HCT116 (cell line): ENCODE measurements at regions not wholly inside any gene's neighbourhood (a gene's known extent, or its start where the extent isn't known, plus 50 kb on each side); places are given as distances from the start of the nearest gene placed in this dataset.

Source experiments
- ATAC-seq: fragments of 200-7000 bp; cut with Tn5 transposase; 2 replicates; pipeline ENCODE4 v1.9.1; 2020; ENCODE audit warnings: mild to moderate bottlenecking, moderate library complexity
- BruUV-seq: library from RNA; stranded (reverse); fragments of 400-500 nt; replicated peaks from 2 replicates; lab custom pipeline; 2021; lab: Mats Ljungman, UMichigan
- CTCF ChIA-PET: fragments of 300-600 bp; sonication (Branson Sonifier 250); formaldehyde crosslinking; loops from one replicate; lab custom pipeline; 2021; ENCODE audit warnings: antibody characterized with exemption; lab: Charles Lee
- POLR2A ChIA-PET: fragments of 300-600, 350-600 bp; sonication (Branson Sonifier 250); formaldehyde crosslinking; loops from one replicate; lab custom pipeline; 2021; ENCODE audit warnings: antibody characterized with exemption; lab: Charles Lee
- RAD21 ChIA-PET, 2 experiments: fragments of 300-600 bp; sonication (Branson Sonifier 250); formaldehyde crosslinking; loops; one replicate each; lab custom pipeline; 2023; ENCODE audit warnings: low total read pairs in 2 of 2; ENCODE audit not compliant: uncharacterized antibody in 2 of 2, unreplicated experiment in 2 of 2, low non-redundant PET in 1 of 2; lab: Charles Lee
- DNase-seq: peaks from one replicate; pipeline ENCODE4 v3.0.0-alpha.2; 2010; ENCODE audit warnings: low read depth, low spot score
- H2AFZ ChIP-seq: fragments of 200-600 bp; shearing (Covaris generic), sonication (generic); 2 replicates; pipeline ENCODE4 v1.6.1; 2017; ENCODE audit warnings: low read depth, mixed run types, mixed read lengths, antibody characterized with exemption, low read length; ENCODE audit not compliant: poor library complexity, severe bottlenecking
- H3K27ac ChIP-seq: 2 replicates; pipeline ENCODE4 v1.5.1; 2012; ENCODE audit warnings: low read depth, low read length
- H3K27me3 ChIP-seq: fragments of 200-600 bp; sonication (generic); 2 replicates; pipeline ENCODE4 v1.6.1; 2016; ENCODE audit warnings: mixed run types, low read length, mixed read lengths; ENCODE audit not compliant: insufficient read depth
- H3K36me3 ChIP-seq, 2 experiments: fragments of 200-500 bp in 1 of 2; fragments of 200-600 bp in 1 of 2; sonication (Bioruptor generic) in 1 of 2; sonication (generic) in 1 of 2; 2 replicates each; pipeline versions ENCODE4 v1.5.1 to v1.6.1; 2014 to 2016; ENCODE audit warnings: low read length in 2 of 2, inconsistent platforms in 1 of 2, mixed read lengths in 1 of 2, mixed run types in 1 of 2; ENCODE audit not compliant: insufficient read depth in 2 of 2, control insufficient read depth in 1 of 2
- H3K4me1 ChIP-seq, 2 experiments: fragments of 200-600 bp in 1 of 2; sonication (generic) in 1 of 2; 2 replicates each; pipeline versions ENCODE4 v1.5.1 to v1.6.1; 2012 to 2017; ENCODE audit warnings: low read length in 2 of 2, inconsistent platforms in 1 of 2, mild to moderate bottlenecking in 1 of 2, mixed read lengths in 1 of 2, mixed run types in 1 of 2, moderate library complexity in 1 of 2; ENCODE audit not compliant: insufficient read depth in 2 of 2, control insufficient read depth in 1 of 2
- H3K4me2 ChIP-seq: fragments of 200-600 bp; sonication (generic); 2 replicates; pipeline ENCODE4 v1.6.1; 2017; ENCODE audit warnings: mixed run types, low read length, mixed read lengths
- H3K4me3 ChIP-seq, 2 experiments: fragments of 200-600 bp in 1 of 2; sonication (generic) in 1 of 2; replicated peaks in 1 of 2; 2 replicates each; pipeline ENCODE4 v1.5.1; 2011 to 2016; ENCODE audit warnings: low read length in 2 of 2, control low read depth in 1 of 2, low read depth in 1 of 2, mild to moderate bottlenecking in 1 of 2, mixed read lengths in 1 of 2, mixed run types in 1 of 2
- H3K79me2 ChIP-seq: fragments of 200-600 bp; sonication (generic); 2 replicates; pipeline ENCODE4 v1.6.1; 2017; ENCODE audit warnings: mild to moderate bottlenecking, mixed run types, low read length, moderate library complexity, mixed read lengths; ENCODE audit not compliant: insufficient read depth
- H3K9ac ChIP-seq: fragments of 200-600 bp; sonication (generic); 2 replicates; pipeline ENCODE4 v1.6.1; 2016; ENCODE audit warnings: low read length, mixed read lengths
- H3K9me2 ChIP-seq: fragments of 200-600 bp; sonication (generic), shearing (Covaris generic); 2 replicates; pipeline ENCODE4 v1.6.1; 2017; ENCODE audit warnings: mixed run types, mild to moderate bottlenecking, moderate library complexity; ENCODE audit not compliant: insufficient read depth
- H3K9me3 ChIP-seq, 2 experiments: fragments of 200-500 bp in 1 of 2; fragments of 200-600 bp in 1 of 2; sonication (Bioruptor generic) in 1 of 2; sonication (generic) in 1 of 2; 2 replicates each; pipeline ENCODE4 v1.6.1; 2014 to 2017; ENCODE audit warnings: low read length in 2 of 2, mixed read lengths in 2 of 2, inconsistent platforms in 1 of 2, low read depth in 1 of 2, mild to moderate bottlenecking in 1 of 2, mixed run types in 1 of 2, moderate library complexity in 1 of 2; ENCODE audit not compliant: control insufficient read depth in 1 of 2, insufficient read depth in 1 of 2
- H4K20me1 ChIP-seq: fragments of 200-600 bp; sonication (generic), shearing (Covaris generic); 2 replicates; pipeline ENCODE4 v1.6.1; 2017; ENCODE audit warnings: mixed run types, mild to moderate bottlenecking, moderate library complexity; ENCODE audit not compliant: insufficient read depth
- CBX3 ChIP-seq: IDR thresholded peaks from 2 replicates; pipeline ENCODE4 v1.6.1; 2012; ENCODE audit warnings: low read depth
- CEBPB ChIP-seq: IDR thresholded peaks from 2 replicates; pipeline ENCODE4 v1.6.1; 2012; ENCODE audit warnings: low read depth
- CTCF ChIP-seq, 3 experiments: fragments of 200-600 bp in 1 of 3; sonication (generic) in 1 of 3; IDR thresholded peaks in 2 of 3; conservative IDR thresholded peaks in 1 of 3; 2 replicates each; pipeline ENCODE4 v1.5.1; 2012 to 2017; ENCODE audit warnings: low read depth in 2 of 3, low read length in 2 of 3, antibody characterized with exemption in 1 of 3, borderline replicate concordance in 1 of 3, control low read depth in 1 of 3, mild to moderate bottlenecking in 1 of 3, mixed read lengths in 1 of 3, mixed run types in 1 of 3, moderate library complexity in 1 of 3; ENCODE audit not compliant: insufficient read depth in 1 of 3
- EGR1 ChIP-seq: IDR thresholded peaks from 2 replicates; pipeline ENCODE4 v1.6.1; 2012; ENCODE audit warnings: low read depth
- JUND ChIP-seq: IDR thresholded peaks from 2 replicates; pipeline ENCODE4 v1.6.1; 2012
- MAX ChIP-seq: IDR thresholded peaks from 2 replicates; pipeline ENCODE4 v1.6.1; 2012
- POLR2A ChIP-seq: IDR thresholded peaks from 2 replicates; pipeline ENCODE4 v1.7.0; 2011; ENCODE audit warnings: borderline replicate concordance; ENCODE audit not compliant: insufficient read depth, insufficient read length; ENCODE audit errors: extremely low read depth
- SRF ChIP-seq: IDR thresholded peaks from 2 replicates; pipeline ENCODE4 v1.6.1; 2012; ENCODE audit warnings: low read depth
- YY1 ChIP-seq: IDR thresholded peaks from 2 replicates; pipeline ENCODE4 v1.6.1; 2011; ENCODE audit warnings: low read length, low read depth, moderate library complexity, mild to moderate bottlenecking; ENCODE audit not compliant: insufficient replicate concordance; ENCODE audit errors: extremely low read depth
- ZBTB33 ChIP-seq: IDR thresholded peaks from 2 replicates; pipeline ENCODE4 v1.6.1; 2011; ENCODE audit warnings: mild to moderate bottlenecking, low read length, moderate library complexity; ENCODE audit not compliant: insufficient replicate concordance; ENCODE audit errors: extremely low read depth
- intact Hi-C: fragments of 100-400 bp; cut with micrococcal nuclease; formaldehyde crosslinking; loops from 2 replicates; pipeline ENCODE4 v1.10.0; 2022

- Histone ChIP-seq H3K4me2 (no peak overlapping the region), H3K9me2 (no peaks in the 10 kb centered on the region), H3K36me3 (no peaks in the 10 kb centered on the region), H3K79me2 (no peaks in the 10 kb centered on the region), H2AFZ (no peak overlapping the region), H3K9ac (no peak overlapping the region), H3K4me1 (no peaks in the 10 kb centered on the region), H3K9me3 (no peaks in the 10 kb centered on the region), H3K27me3 (no peaks in the 10 kb centered on the region), H3K27ac (no peak overlapping the region), H4K20me1 (no peaks in the 10 kb centered on the region), H3K4me3 (no peak overlapping the region)
- no TSS peak for BruUV-seq
- DNase-seq (no peak), ATAC-seq (no peak)
- CTCF ChIA-PET, result no interaction called here
- RAD21 ChIA-PET, result no interaction called here
- POLR2A ChIA-PET, result no interaction called here
- no peak for TF ChIP-seq CBX3
- no peak for TF ChIP-seq YY1
- no peak for TF ChIP-seq CTCF (IDR thresholded peaks at IDR 0.05 in 2 of 3, conservative IDR thresholded peaks at IDR 0.05 in 1 of 3; ENCODE audit: borderline replicate concordance in 1 of 3, insufficient read depth in 1 of 3, low read depth in 2 of 3, low read length in 2 of 3)
- TF ChIP-seq ZBTB33, result no peak
- no peak for TF ChIP-seq EGR1
- no peak for TF ChIP-seq MAX
- no peak for TF ChIP-seq POLR2A
- no peak for TF ChIP-seq SRF
- no peak for TF ChIP-seq JUND
- TF ChIP-seq CEBPB, result no peak
- intact Hi-C loops, result loop anchor here (10.0 kb wide), 1 partner anchor 1162 kb away; no protein-coding TSS in a partner anchor
Observed at GRCh38 chr5:50953290-50953689, 286.9 kb downstream of the PARP8 start.
